Ovary (tissue), 3 donors: ENCODE measurements at regions not wholly inside any gene's neighbourhood (a gene's known extent, or its start where the extent isn't known, plus 50 kb on each side); places are given as distances from the start of the nearest gene placed in this dataset.

Experiments
- POLR2A ChIP-seq: fragments of 450-650 bp; IDR thresholded peaks from one replicate; pipeline ENCODE4 v1.6.1; 2017; ENCODE audit warnings: antibody characterized with exemption, mild to moderate bottlenecking, moderate library complexity
- TF ChIP-seq, protein P1 (sequence below), 3 donors: fragments of 450-650 bp in 2 of 3; fragments of 200-600 bp in 1 of 3; IDR thresholded peaks; one replicate each; pipeline versions ENCODE4 v1.5.1 to v1.8.0; 2016 to 2022; ENCODE audit warnings: antibody characterized with exemption in 3 of 3, mild to moderate bottlenecking in 1 of 3
- donor health status: DM: no; HTN: no; CAD: no.

DNA sequence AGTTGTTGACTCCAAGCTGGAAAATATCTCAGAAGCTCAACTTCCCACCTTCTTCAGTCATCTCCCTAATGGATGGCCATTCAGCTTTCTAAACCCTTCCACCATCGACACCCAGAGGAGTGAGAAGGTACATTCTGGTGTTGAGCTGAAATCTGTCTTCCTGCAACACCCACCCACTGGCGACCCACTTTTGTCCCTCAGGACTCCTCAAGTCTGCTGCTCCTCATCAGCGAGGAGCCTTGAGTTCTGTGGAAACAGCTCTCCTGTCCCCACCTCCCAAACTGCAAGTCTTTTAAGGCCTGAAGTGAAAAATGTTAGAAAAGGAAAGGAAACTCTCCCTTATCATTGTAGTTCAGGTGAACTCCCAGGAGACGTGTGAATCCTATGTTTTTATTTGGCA lies 111.5 kb upstream of the HAND1 start:
- TF ChIP-seq, protein P1, sequence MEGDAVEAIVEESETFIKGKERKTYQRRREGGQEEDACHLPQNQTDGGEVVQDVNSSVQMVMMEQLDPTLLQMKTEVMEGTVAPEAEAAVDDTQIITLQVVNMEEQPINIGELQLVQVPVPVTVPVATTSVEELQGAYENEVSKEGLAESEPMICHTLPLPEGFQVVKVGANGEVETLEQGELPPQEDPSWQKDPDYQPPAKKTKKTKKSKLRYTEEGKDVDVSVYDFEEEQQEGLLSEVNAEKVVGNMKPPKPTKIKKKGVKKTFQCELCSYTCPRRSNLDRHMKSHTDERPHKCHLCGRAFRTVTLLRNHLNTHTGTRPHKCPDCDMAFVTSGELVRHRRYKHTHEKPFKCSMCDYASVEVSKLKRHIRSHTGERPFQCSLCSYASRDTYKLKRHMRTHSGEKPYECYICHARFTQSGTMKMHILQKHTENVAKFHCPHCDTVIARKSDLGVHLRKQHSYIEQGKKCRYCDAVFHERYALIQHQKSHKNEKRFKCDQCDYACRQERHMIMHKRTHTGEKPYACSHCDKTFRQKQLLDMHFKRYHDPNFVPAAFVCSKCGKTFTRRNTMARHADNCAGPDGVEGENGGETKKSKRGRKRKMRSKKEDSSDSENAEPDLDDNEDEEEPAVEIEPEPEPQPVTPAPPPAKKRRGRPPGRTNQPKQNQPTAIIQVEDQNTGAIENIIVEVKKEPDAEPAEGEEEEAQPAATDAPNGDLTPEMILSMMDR (IDR thresholded peaks at IDR 0.05) = no peak
- TF ChIP-seq POLR2A = no peak
